B cell (primary cell): ENCODE measurements at regions not wholly inside any gene's neighbourhood (a gene's known extent, or its start where the extent isn't known, plus 50 kb on each side); places are given as distances from the start of the nearest gene placed in this dataset.

Experiments used
- ATAC-seq: fragments of 200-7000 bp; cut with Tn5 transposase; one replicate; pipeline ENCODE4 v1.10.0; 2021; ENCODE audit warnings: low read depth, mild to moderate bottlenecking, moderate number of reproducible peaks, moderate library complexity
- CTCF ChIA-PET: fragments of 350-600 bp; sonication (Branson Sonifier 250); formaldehyde crosslinking; loops from one replicate; lab custom pipeline; 2021; ENCODE audit warnings: antibody characterized with exemption, inconsistent platforms; lab: Charles Lee
- POLR2A ChIA-PET: fragments of 350-600 bp; sonication (Branson Sonifier 250); formaldehyde crosslinking; loops from one replicate; lab custom pipeline; 2021; ENCODE audit warnings: antibody characterized with exemption; lab: Charles Lee
- DNase-seq: peaks from one replicate; pipeline ENCODE4 v3.0.0; 2013
- H2AFZ ChIP-seq: 2 replicates; pipeline ENCODE4 v1.6.1; 2012; ENCODE audit warnings: mild to moderate bottlenecking, low read depth, low read length; ENCODE audit not compliant: insufficient read depth, poor library complexity, severe bottlenecking
- H3K27ac ChIP-seq, 2 donors: 1 replicate in 1 of 2; 2 replicates in 1 of 2; pipeline ENCODE4 v1.5.1; 2012 to 2013; ENCODE audit warnings: low read length in 2 of 2, mild to moderate bottlenecking in 2 of 2, moderate library complexity in 1 of 2
- H3K27me3 ChIP-seq, 4 experiments: fragments of 200-600 bp in 1 of 4; sonication (generic) in 1 of 4; replicated peaks in 1 of 4; 1 replicate in 2 of 4; 2 replicates in 2 of 4; pipeline versions ENCODE4 v1.6.1 to v1.7.0; 2013 to 2016; ENCODE audit warnings: low read length in 3 of 4, mild to moderate bottlenecking in 2 of 4, mixed read lengths in 1 of 4, moderate library complexity in 1 of 4; ENCODE audit not compliant: insufficient read depth in 4 of 4, control insufficient read depth in 3 of 4; ENCODE audit errors: control extremely low read depth in 1 of 4
- H3K36me3 ChIP-seq, 2 experiments: replicated peaks in 1 of 2; 1 replicate in 1 of 2; 2 replicates in 1 of 2; pipeline versions ENCODE4 v1.6.1 to v1.7.1; 2013; ENCODE audit warnings: low read length in 1 of 2; ENCODE audit not compliant: insufficient read depth in 2 of 2, control insufficient read depth in 1 of 2; ENCODE audit errors: control extremely low read depth in 1 of 2, extremely low read depth in 1 of 2
- H3K4me1 ChIP-seq, 2 donors: fragments of 200-600 bp in 1 of 2; sonication (generic) in 1 of 2; 1 replicate in 1 of 2; 2 replicates in 1 of 2; pipeline versions ENCODE4 v1.5.1 to v1.6.1; 2013 to 2017; ENCODE audit warnings: low read length in 2 of 2; ENCODE audit not compliant: control insufficient read depth in 2 of 2, insufficient read depth in 2 of 2
- H3K4me2 ChIP-seq: replicated peaks from 2 replicates; pipeline ENCODE3; 2012; ENCODE audit warnings: mild to moderate bottlenecking, low read depth, low read length; ENCODE audit not compliant: poor library complexity, severe bottlenecking
- H3K4me3 ChIP-seq, 5 experiments: fragments of 200-600 bp in 1 of 5; sonication (generic) in 1 of 5; 1 replicate in 3 of 5; 2 replicates in 2 of 5; pipeline versions ENCODE4 v1.5.1 to v1.7.0; 2011 to 2016; ENCODE audit warnings: low read length in 4 of 5, mild to moderate bottlenecking in 4 of 5, low read depth in 2 of 5, control low read depth in 1 of 5, moderate library complexity in 1 of 5; ENCODE audit not compliant: insufficient read depth in 1 of 5; ENCODE audit errors: control extremely low read depth in 1 of 5, extremely low read depth in 1 of 5
- H3K79me2 ChIP-seq: fragments of 200-600 bp; sonication (generic); one replicate; pipeline ENCODE4 v1.6.0; 2016; ENCODE audit warnings: low read length; ENCODE audit not compliant: control insufficient read depth, insufficient read depth
- H3K9ac ChIP-seq: fragments of 200-600 bp; sonication (generic); 2 replicates; pipeline ENCODE4 v1.6.1; 2017; ENCODE audit warnings: mild to moderate bottlenecking, low read length, moderate library complexity
- H3K9me3 ChIP-seq, 3 donors: one replicate each; pipeline versions ENCODE4 v1.6.1 to v1.7.1; 2013; ENCODE audit warnings: low read length in 2 of 3; ENCODE audit not compliant: control insufficient read depth in 2 of 3, insufficient read depth in 1 of 3; ENCODE audit errors: control extremely low read depth in 1 of 3
- H4K20me1 ChIP-seq: 2 replicates; pipeline ENCODE4 v1.6.0; 2012; ENCODE audit warnings: mild to moderate bottlenecking, low read length; ENCODE audit not compliant: insufficient read depth, control insufficient read depth, poor library complexity, severe bottlenecking
- H3K27ac Mint-ChIP-seq: one replicate; pipeline ENCODE4 v1.8.0; 2021; ENCODE audit warnings: mixed read lengths
- H3K27me3 Mint-ChIP-seq: one replicate; pipeline ENCODE4 v1.8.0; 2021; ENCODE audit warnings: mixed read lengths
- H3K4me1 Mint-ChIP-seq: one replicate; pipeline ENCODE4 v1.8.0; 2021; ENCODE audit warnings: mixed read lengths
- H3K4me3 Mint-ChIP-seq: one replicate; pipeline ENCODE4 v1.8.0; 2021; ENCODE audit warnings: mixed read lengths
- H3K9me3 Mint-ChIP-seq: one replicate; pipeline ENCODE4 v1.8.0; 2022; ENCODE audit warnings: mixed read lengths; ENCODE audit not compliant: insufficient read depth
- EZH2 ChIP-seq: IDR thresholded peaks from 2 replicates; pipeline ENCODE4 v1.6.1; 2012; ENCODE audit warnings: borderline replicate concordance, low read depth, mild to moderate bottlenecking, moderate library complexity, low read length; ENCODE audit not compliant: insufficient read depth, poor library complexity, severe bottlenecking
- WGBS: methylation state at CpG from one replicate; pipeline ENCODE4 v1.1.5; 2013; ENCODE audit warnings: missing lambda C conversion rate; ENCODE audit not compliant: insufficient coverage; 5-methylcytosine and 5-hydroxymethylcytosine counted together
- intact Hi-C: fragments of 100-400 bp; cut with micrococcal nuclease; formaldehyde crosslinking; loops from one replicate; pipeline ENCODE4 v1.10.0; 2022
- TF ChIP-seq, protein P1 (sequence below): fragments of 200-600 bp; IDR thresholded peaks from one replicate; pipeline ENCODE4 v1.8.0; 2022; ENCODE audit warnings: antibody characterized with exemption, mild to moderate bottlenecking

GRCh38 chr5:155996123-155996522, 330.8 kb upstream of the SGCD start:
- ATAC-seq (no peak), DNase-seq (no peak)
- Mint-ChIP-seq H3K27me3 (peaks cover 3% of the 10 kb centered on the region), H3K27ac (no peak overlapping the region), H3K4me3 (no peak overlapping the region), H3K9me3 (no peaks in the 10 kb centered on the region), H3K4me1 (no peaks in the 10 kb centered on the region)
- no peak overlapping the region for H3K4me3 ChIP-seq
- no peak for TF ChIP-seq EZH2
- TF ChIP-seq, protein P1, sequence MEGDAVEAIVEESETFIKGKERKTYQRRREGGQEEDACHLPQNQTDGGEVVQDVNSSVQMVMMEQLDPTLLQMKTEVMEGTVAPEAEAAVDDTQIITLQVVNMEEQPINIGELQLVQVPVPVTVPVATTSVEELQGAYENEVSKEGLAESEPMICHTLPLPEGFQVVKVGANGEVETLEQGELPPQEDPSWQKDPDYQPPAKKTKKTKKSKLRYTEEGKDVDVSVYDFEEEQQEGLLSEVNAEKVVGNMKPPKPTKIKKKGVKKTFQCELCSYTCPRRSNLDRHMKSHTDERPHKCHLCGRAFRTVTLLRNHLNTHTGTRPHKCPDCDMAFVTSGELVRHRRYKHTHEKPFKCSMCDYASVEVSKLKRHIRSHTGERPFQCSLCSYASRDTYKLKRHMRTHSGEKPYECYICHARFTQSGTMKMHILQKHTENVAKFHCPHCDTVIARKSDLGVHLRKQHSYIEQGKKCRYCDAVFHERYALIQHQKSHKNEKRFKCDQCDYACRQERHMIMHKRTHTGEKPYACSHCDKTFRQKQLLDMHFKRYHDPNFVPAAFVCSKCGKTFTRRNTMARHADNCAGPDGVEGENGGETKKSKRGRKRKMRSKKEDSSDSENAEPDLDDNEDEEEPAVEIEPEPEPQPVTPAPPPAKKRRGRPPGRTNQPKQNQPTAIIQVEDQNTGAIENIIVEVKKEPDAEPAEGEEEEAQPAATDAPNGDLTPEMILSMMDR, result no peak
- H3K4me1 ChIP-seq, result no peaks in the 10 kb centered on the region
- H3K79me2 ChIP-seq, result no peaks in the 10 kb centered on the region
- intact Hi-C loops, result no loop called here
- H3K27ac ChIP-seq, result no peak overlapping the region
- no peaks in the 10 kb centered on the region for H3K36me3 ChIP-seq
- WGBS, result no CpG with 5 or more reads among the region's 5 CpGs
- H3K9me3 ChIP-seq, result no peaks in the 10 kb centered on the region
- H3K27me3 ChIP-seq, result no peaks in the 10 kb centered on the region
- no peak overlapping the region for H3K9ac ChIP-seq
- ChIA-PET POLR2A (no interaction called here), CTCF (interaction anchor here (0.7 kb wide), 1 partner anchor 821 kb away, joined by 5 read pairs; no protein-coding TSS in a partner anchor)
- no peaks in the 10 kb centered on the region for H4K20me1 ChIP-seq
- H3K4me2 ChIP-seq, result no peak overlapping the region
- no peak overlapping the region for H2AFZ ChIP-seq

DNA sequence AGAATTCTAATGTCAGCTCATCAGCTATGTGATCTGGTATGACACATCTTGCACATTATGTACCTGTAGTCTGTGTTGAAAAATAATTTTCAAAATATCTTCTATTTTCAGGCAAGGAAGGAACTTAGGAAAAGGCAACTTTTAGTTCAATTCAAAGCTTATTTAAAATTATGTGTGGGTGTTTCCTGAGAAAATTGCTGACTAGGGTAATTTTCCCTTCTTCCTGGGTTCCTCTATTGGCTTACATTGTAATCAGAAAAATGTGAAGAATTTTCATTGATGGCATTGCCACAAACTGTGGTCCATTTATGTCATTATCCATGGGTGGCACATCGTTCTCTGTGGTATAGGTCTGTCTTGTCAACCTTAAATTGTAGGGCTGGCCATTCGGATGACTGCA, 328.7 kb upstream of the SGCD start:
- H3K27ac ChIP-seq, result no peak overlapping the region
- H3K9ac ChIP-seq, result no peak overlapping the region
- H3K9me3 ChIP-seq, result no peaks in the 10 kb centered on the region
- H4K20me1 ChIP-seq, result no peaks in the 10 kb centered on the region
- H3K4me1 ChIP-seq, result no peaks in the 10 kb centered on the region
- ATAC-seq (no peak), DNase-seq (no peak)
- no CpG with 5 or more reads among the region's 2 CpGs for WGBS
- no peaks in the 10 kb centered on the region for H3K36me3 ChIP-seq
- no peaks in the 10 kb centered on the region for H3K79me2 ChIP-seq
- CTCF ChIA-PET, result no interaction called here
- no peak overlapping the region for H3K4me3 ChIP-seq
- intact Hi-C loops, result no loop called here
- Mint-ChIP-seq H3K27ac (no peak overlapping the region), H3K4me1 (no peaks in the 10 kb centered on the region), H3K4me3 (no peak overlapping the region), H3K27me3 (peaks cover 3% of the 10 kb centered on the region), H3K9me3 (no peaks in the 10 kb centered on the region)
- no peaks in the 10 kb centered on the region for H3K27me3 ChIP-seq
- TF ChIP-seq, protein P1, result no peak
- no peak for TF ChIP-seq EZH2
- no peak overlapping the region for H2AFZ ChIP-seq
- H3K4me2 ChIP-seq, result no peak overlapping the region
- POLR2A ChIA-PET, result no interaction called here
